Hepatocyte (in vitro differentiated cells): ENCODE measurements at regions not wholly inside any gene's neighbourhood (a gene's known extent, or its start where the extent isn't known, plus 50 kb on each side); places are given as distances from the start of the nearest gene placed in this dataset.

ENCODE experiments used
- DNase-seq: peaks from one replicate; pipeline ENCODE4 v3.0.0-alpha.2; 2016; ENCODE audit warnings: low spot score
- H2AFZ ChIP-seq: fragments of 200-600 bp; sonication (generic); 2 replicates; pipeline ENCODE4 v1.6.0; 2016; ENCODE audit warnings: antibody characterized with exemption, mild to moderate bottlenecking
- H3K27ac ChIP-seq: fragments of 200-600 bp; sonication (generic); 2 replicates; pipeline ENCODE4 v1.5.1; 2016; ENCODE audit warnings: mild to moderate bottlenecking
- H3K27me3 ChIP-seq: fragments of 200-600 bp; sonication (generic); 2 replicates; pipeline ENCODE4 v1.6.1; 2016
- H3K36me3 ChIP-seq: fragments of 200-600 bp; sonication (generic); replicated peaks from 2 replicates; pipeline ENCODE4 v1.5.1; 2016; ENCODE audit warnings: low read depth; ENCODE audit not compliant: insufficient read depth
- H3K4me1 ChIP-seq: fragments of 200-600 bp; sonication (generic); 2 replicates; pipeline ENCODE4 v1.5.1; 2016; ENCODE audit warnings: mild to moderate bottlenecking, moderate library complexity; ENCODE audit not compliant: insufficient read depth
- H3K4me2 ChIP-seq: fragments of 200-600 bp; sonication (generic); 2 replicates; pipeline ENCODE4 v1.6.0; 2016
- H3K4me3 ChIP-seq: fragments of 200-600 bp; sonication (generic); 2 replicates; pipeline ENCODE4 v1.5.1; 2016; ENCODE audit warnings: mild to moderate bottlenecking
- H3K79me2 ChIP-seq: fragments of 200-600 bp; sonication (generic); 2 replicates; pipeline ENCODE4 v1.6.0; 2017; ENCODE audit warnings: mild to moderate bottlenecking
- H3K9me2 ChIP-seq: fragments of 200-600 bp; sonication (generic); replicated peaks from 2 replicates; pipeline ENCODE4 v1.6.0; 2017; ENCODE audit warnings: mild to moderate bottlenecking; ENCODE audit not compliant: insufficient read depth
- H3K9me3 ChIP-seq: fragments of 200-600 bp; sonication (generic); 2 replicates; pipeline ENCODE4 v1.5.1; 2016; ENCODE audit warnings: low read depth, mild to moderate bottlenecking
- H4K20me1 ChIP-seq: fragments of 200-600 bp; sonication (generic); 2 replicates; pipeline ENCODE4 v1.6.0; 2016; ENCODE audit warnings: mild to moderate bottlenecking; ENCODE audit not compliant: insufficient read depth, poor library complexity, severe bottlenecking
- CTCF ChIP-seq: fragments of 200-600 bp; sonication (generic); IDR thresholded peaks from 2 replicates; pipeline ENCODE4 v1.5.1; 2016; ENCODE audit warnings: antibody characterized with exemption, mild to moderate bottlenecking; ENCODE audit not compliant: poor library complexity
- EZH2 ChIP-seq: fragments of 200-600 bp; sonication (generic); IDR thresholded peaks from 2 replicates; pipeline ENCODE4 v1.6.1; 2016; ENCODE audit warnings: antibody characterized with exemption, mild to moderate bottlenecking, borderline replicate concordance
- EZH2phosphoT487 ChIP-seq: fragments of 200-600 bp; sonication (generic); IDR thresholded peaks from one replicate; pipeline ENCODE4 v1.6.1; 2018; ENCODE audit warnings: antibody characterized with exemption, mild to moderate bottlenecking, low read depth, moderate library complexity; ENCODE audit not compliant: unreplicated experiment, severe bottlenecking
- WGBS: methylation state at CpG from one replicate; pipeline ENCODE4 v1.1.6; 2016; ENCODE audit warnings: low lambda C conversion rate; ENCODE audit errors: missing lambda C conversion rate; 5-methylcytosine and 5-hydroxymethylcytosine counted together

- Histone ChIP-seq H4K20me1 (no peaks in the 10 kb centered on the region), H3K79me2 (no peaks in the 10 kb centered on the region), H3K4me2 (no peak overlapping the region), H3K4me3 (no peak overlapping the region), H3K9me3 (no peaks in the 10 kb centered on the region), H3K9me2 (no peaks in the 10 kb centered on the region), H3K27me3 (no peaks in the 10 kb centered on the region), H3K4me1 (peaks cover 17% of the 10 kb centered on the region), H3K36me3 (no peaks in the 10 kb centered on the region), H3K27ac (no peak overlapping the region), H2AFZ (no peak overlapping the region)
- no peak for TF ChIP-seq EZH2phosphoT487
- no peak for TF ChIP-seq EZH2
- WGBS: 29% methylated on average over 2 of the region's 2 CpGs
- DNase-seq: no peak
Observed at GRCh38 chr10:75297021-75297599, 61.4 kb upstream of the COMTD1 start.

- DNase-seq: no peak
- Histone ChIP-seq H3K9me2 (no peaks in the 10 kb centered on the region), H2AFZ (peak overlapping the region; percentile 62), H3K9me3 (no peaks in the 10 kb centered on the region), H4K20me1 (no peaks in the 10 kb centered on the region), H3K27me3 (no peaks in the 10 kb centered on the region), H3K79me2 (no peaks in the 10 kb centered on the region), H3K4me3 (no peak overlapping the region), H3K36me3 (no peaks in the 10 kb centered on the region), H3K27ac (peak overlapping the region; percentile 71), H3K4me1 (peaks cover 17% of the 10 kb centered on the region), H3K4me2 (peak overlapping the region; percentile 82)
- WGBS: 72% methylated on average over 10 of the region's 10 CpGs
- TF ChIP-seq EZH2 (no peak), EZH2phosphoT487 (no peak)
Observed at GRCh38 chr10:75295868-75296441, 60.2 kb upstream of the COMTD1 start.

GRCh38 chr10:75294866-75295701 is 59.3 kb upstream of the COMTD1 start:
- H3K36me3 ChIP-seq: no peaks in the 10 kb centered on the region
- no peak for TF ChIP-seq EZH2phosphoT487
- no peak for TF ChIP-seq EZH2
- peak; percentile 16 for TF ChIP-seq CTCF
- H3K27ac ChIP-seq: peak overlapping the region; percentile 71
- WGBS: 4% methylated on average over 36 of the region's 57 CpGs
- H3K9me3 ChIP-seq: no peaks in the 10 kb centered on the region
- no peaks in the 10 kb centered on the region for H3K27me3 ChIP-seq
- DNase-seq: peak; percentile 91
- no peaks in the 10 kb centered on the region for H3K9me2 ChIP-seq
- H3K79me2 ChIP-seq: no peaks in the 10 kb centered on the region
- H3K4me2 ChIP-seq: peak overlapping the region; percentile 82
- H4K20me1 ChIP-seq: no peaks in the 10 kb centered on the region
- H3K4me1 ChIP-seq: peaks cover 17% of the 10 kb centered on the region
- peak overlapping the region; percentile 62 for H2AFZ ChIP-seq
- peak overlapping the region; percentile 48 for H3K4me3 ChIP-seq

GRCh38 chr10:75294518-75294865 is 58.7 kb upstream of the COMTD1 start:
- no peaks in the 10 kb centered on the region for H3K79me2 ChIP-seq
- no peaks in the 10 kb centered on the region for H3K36me3 ChIP-seq
- no peaks in the 10 kb centered on the region for H3K9me3 ChIP-seq
- 18% methylated on average over 4 of the region's 20 CpGs for WGBS
- H3K27me3 ChIP-seq: no peaks in the 10 kb centered on the region
- H3K4me2 ChIP-seq: peak overlapping the region; percentile 82
- no peaks in the 10 kb centered on the region for H3K9me2 ChIP-seq
- peak overlapping the region; percentile 62 for H2AFZ ChIP-seq
- H3K4me1 ChIP-seq: peaks cover 17% of the 10 kb centered on the region
- no peaks in the 10 kb centered on the region for H4K20me1 ChIP-seq
- H3K4me3 ChIP-seq: peak overlapping the region; percentile 48
- TF ChIP-seq CTCF (no peak), EZH2phosphoT487 (no peak), EZH2 (no peak)
- H3K27ac ChIP-seq: peak overlapping the region; percentile 71
- no peak for DNase-seq
